ENCODE measurements at regions not wholly inside any gene's neighbourhood (a gene's known extent, or its start where the extent isn't known, plus 50 kb on each side); places are given as distances from the start of the nearest gene placed in this dataset.
"Not testable (repeated sequence)": the region's sequence is repeated elsewhere in the genome, so short reads cannot be mapped to it uniquely, and the experiment has no call there.

- no peak for DNase-seq (ENCODE audit: extremely low spot score)
- ChIA-PET POLR2A (no interaction called here), CTCF (no interaction called here)
- TF ChIP-seq BHLHE40 (IDR thresholded peaks at IDR 0.05; ENCODE audit: borderline replicate concordance) (no peak), ZNF384 (IDR thresholded peaks at IDR 0.05) (no peak), LEF1 (IDR thresholded peaks at IDR 0.05; ENCODE audit: borderline replicate concordance) (no peak), ARNT (IDR thresholded peaks at IDR 0.05) (no peak), CTBP1 (IDR thresholded peaks at IDR 0.05; ENCODE audit: borderline replicate concordance) (no peak), L3MBTL2 (conservative IDR thresholded peaks at IDR 0.05) (no peak), SUZ12 (IDR thresholded peaks at IDR 0.05) (no peak), ELF4 (IDR thresholded peaks at IDR 0.05) (no peak), FOXK2 (IDR thresholded peaks at IDR 0.05) (no peak), SP1 (IDR thresholded peaks at IDR 0.05) (no peak)
These were observed 991.6 kb downstream of the SLC6A15 start for GRCh38 chr12:83920821-83921547.

GRCh38 chr12:83919081-83919480 is 993.5 kb downstream of the SLC6A15 start:
- ChIA-PET CTCF (no interaction called here), POLR2A (no interaction called here)
- no peak for DNase-seq (ENCODE audit: extremely low spot score)
- TF ChIP-seq HDGF (IDR thresholded peaks at IDR 0.05; ENCODE audit: borderline replicate concordance), result no peak

GRCh38 chr12:83904175-83904574 is 1008.4 kb downstream of the SLC6A15 start:
- POLR2A ChIA-PET, result no interaction called here
- CTCF ChIA-PET, result no interaction called here
- TF ChIP-seq BHLHE40 (IDR thresholded peaks at IDR 0.05; ENCODE audit: borderline replicate concordance), result no peak
- TF ChIP-seq FOXM1 (IDR thresholded peaks at IDR 0.05; ENCODE audit: borderline replicate concordance), result no peak
- no peak for TF ChIP-seq CTBP1 (IDR thresholded peaks at IDR 0.05; ENCODE audit: borderline replicate concordance)
- TF ChIP-seq L3MBTL2 (conservative IDR thresholded peaks at IDR 0.05), result no peak
- TF ChIP-seq SP1 (IDR thresholded peaks at IDR 0.05), result no peak
- TF ChIP-seq FOXK2 (IDR thresholded peaks at IDR 0.05), result no peak
- TF ChIP-seq HDGF (IDR thresholded peaks at IDR 0.05; ENCODE audit: borderline replicate concordance), result no peak
- no peak for TF ChIP-seq FOXA1 (IDR thresholded peaks at IDR 0.05)
- no peak for TF ChIP-seq LEF1 (IDR thresholded peaks at IDR 0.05; ENCODE audit: borderline replicate concordance)
- TF ChIP-seq NFRKB (IDR thresholded peaks at IDR 0.05), result no peak
- TF ChIP-seq ELF4 (IDR thresholded peaks at IDR 0.05), result no peak
- no peak for TF ChIP-seq TARDBP (IDR thresholded peaks at IDR 0.05)
- no peak for TF ChIP-seq ARNT (IDR thresholded peaks at IDR 0.05)
- no peak for TF ChIP-seq SUZ12 (IDR thresholded peaks at IDR 0.05)
- no peak for TF ChIP-seq ZNF384 (IDR thresholded peaks at IDR 0.05)
- no peak for TF ChIP-seq PKNOX1 (IDR thresholded peaks at IDR 0.05)
- no peak for DNase-seq (ENCODE audit: extremely low spot score)

- TF ChIP-seq FOXA1 (IDR thresholded peaks at IDR 0.05) (no peak), ELF4 (IDR thresholded peaks at IDR 0.05) (no peak), BHLHE40 (IDR thresholded peaks at IDR 0.05; ENCODE audit: borderline replicate concordance) (no peak)
- CTCF ChIA-PET, result no interaction called here
- DNase-seq (ENCODE audit: extremely low spot score), result no peak
- POLR2A ChIA-PET, result no interaction called here
These were observed 1016.2 kb downstream of the SLC6A15 start for GRCh38 chr12:83896416-83896815.

GRCh38 chr12:83893101-83893500 is 1019.5 kb downstream of the SLC6A15 start:
- no peak for DNase-seq (ENCODE audit: extremely low spot score)
- CTCF ChIA-PET, result no interaction called here
- POLR2A ChIA-PET, result no interaction called here
- no peak for TF ChIP-seq PKNOX1 (IDR thresholded peaks at IDR 0.05)
- no peak for TF ChIP-seq ARNT (IDR thresholded peaks at IDR 0.05)

GRCh38 chr12:83889745-83890144 is 1022.9 kb downstream of the SLC6A15 start:
- TF ChIP-seq BHLHE40 (IDR thresholded peaks at IDR 0.05; ENCODE audit: borderline replicate concordance) (no peak), TARDBP (IDR thresholded peaks at IDR 0.05) (no peak), NFRKB (IDR thresholded peaks at IDR 0.05) (no peak), FOXK2 (IDR thresholded peaks at IDR 0.05) (no peak), L3MBTL2 (conservative IDR thresholded peaks at IDR 0.05) (no peak), LEF1 (IDR thresholded peaks at IDR 0.05; ENCODE audit: borderline replicate concordance) (no peak), FOXM1 (IDR thresholded peaks at IDR 0.05; ENCODE audit: borderline replicate concordance) (no peak), HDGF (IDR thresholded peaks at IDR 0.05; ENCODE audit: borderline replicate concordance) (no peak), ZNF384 (IDR thresholded peaks at IDR 0.05) (no peak), SP1 (IDR thresholded peaks at IDR 0.05) (no peak), PKNOX1 (IDR thresholded peaks at IDR 0.05) (no peak), ELF4 (IDR thresholded peaks at IDR 0.05) (no peak)
- DNase-seq (ENCODE audit: extremely low spot score), result no peak
- CTCF ChIA-PET, result no interaction called here
- POLR2A ChIA-PET, result no interaction called here

- no peak for DNase-seq (ENCODE audit: extremely low spot score)
- TF ChIP-seq ZNF384 (IDR thresholded peaks at IDR 0.05) (no peak), CTBP1 (IDR thresholded peaks at IDR 0.05; ENCODE audit: borderline replicate concordance) (no peak), LEF1 (IDR thresholded peaks at IDR 0.05; ENCODE audit: borderline replicate concordance) (no peak)
- POLR2A ChIA-PET, result no interaction called here
- CTCF ChIA-PET, result no interaction called here
These were observed 1026.1 kb downstream of the SLC6A15 start for GRCh38 chr12:83886479-83886878.

GRCh38 chr12:83870921-83871599 is 1041.5 kb downstream of the SLC6A15 start:
- DNase-seq (ENCODE audit: extremely low spot score); CTCF ChIA-PET; POLR2A ChIA-PET: not testable (repeated sequence)
